GM23338 (cell line): ENCODE measurements at regions not wholly inside any gene's neighbourhood (a gene's known extent, or its start where the extent isn't known, plus 50 kb on each side); places are given as distances from the start of the nearest gene placed in this dataset.

ENCODE experiments used
- ATAC-seq: fragments of 200-7000 bp; cut with Tn5 transposase; 3 replicates; pipeline ENCODE4 v1.9.1; 2020
- DNase-seq: peaks from one replicate; pipeline ENCODE4 v3.0.0-alpha.2; 2015; ENCODE audit warnings: low spot score
- H2AFZ ChIP-seq: fragments of 200-600 bp; sonication (generic); 2 replicates; pipeline ENCODE4 v1.8.0; 2016; ENCODE audit warnings: antibody characterized with exemption, mild to moderate bottlenecking, moderate library complexity
- H3F3A ChIP-seq: fragments of 200-600 bp; sonication (generic); replicated peaks from 2 replicates; pipeline ENCODE4 v1.8.0; 2017; ENCODE audit warnings: antibody characterized with exemption, mixed run types, low read depth
- H3K27ac ChIP-seq: fragments of 200-600 bp; sonication (generic); 2 replicates; pipeline ENCODE4 v1.6.1; 2016; ENCODE audit warnings: low read depth
- H3K27me3 ChIP-seq: fragments of 200-600 bp; sonication (generic); 2 replicates; pipeline ENCODE4 v1.8.0; 2016; ENCODE audit warnings: mild to moderate bottlenecking, mixed run types, moderate library complexity; ENCODE audit not compliant: insufficient read depth
- H3K36me3 ChIP-seq: fragments of 200-600 bp; sonication (generic); 2 replicates; pipeline ENCODE4 v1.8.0; 2016; ENCODE audit warnings: mild to moderate bottlenecking; ENCODE audit not compliant: insufficient read depth
- H3K4me1 ChIP-seq: fragments of 200-600 bp; sonication (generic); 2 replicates; pipeline ENCODE4 v1.8.0; 2016; ENCODE audit warnings: mild to moderate bottlenecking, moderate library complexity; ENCODE audit not compliant: insufficient read depth
- H3K4me2 ChIP-seq: fragments of 200-600 bp; sonication (generic); 2 replicates; pipeline ENCODE4 v1.7.1; 2017; ENCODE audit warnings: mixed run types
- H3K4me3 ChIP-seq: fragments of 200-600 bp; sonication (generic); 2 replicates; pipeline ENCODE4 v1.6.1; 2016; ENCODE audit warnings: mixed run types
- H3K79me2 ChIP-seq: fragments of 200-600 bp; sonication (generic); replicated peaks from 2 replicates; pipeline ENCODE4 v1.8.0; 2017; ENCODE audit warnings: mild to moderate bottlenecking; ENCODE audit not compliant: insufficient read depth
- H3K9me2 ChIP-seq: fragments of 200-600 bp; sonication (generic); 2 replicates; pipeline ENCODE4 v1.8.0; 2017; ENCODE audit not compliant: insufficient read depth
- H4K20me1 ChIP-seq: fragments of 200-600 bp; sonication (generic); replicated peaks from 2 replicates; pipeline ENCODE4 v1.8.0; 2017; ENCODE audit warnings: mild to moderate bottlenecking; ENCODE audit not compliant: insufficient read depth
- H3K27ac Mint-ChIP-seq: 2 replicates; pipeline ENCODE4 v1.8.0; 2020; ENCODE audit warnings: inconsistent platforms, mild to moderate bottlenecking, moderate library complexity, mixed read lengths
- H3K27me3 Mint-ChIP-seq: 3 replicates; pipeline ENCODE4 v1.8.0; 2022; ENCODE audit warnings: low read depth, mild to moderate bottlenecking, moderate library complexity, mixed read lengths, inconsistent platforms; ENCODE audit not compliant: insufficient read depth, poor library complexity
- H3K36me3 Mint-ChIP-seq: 3 replicates; pipeline ENCODE4 v1.8.0; 2021; ENCODE audit warnings: low read depth, mild to moderate bottlenecking, inconsistent platforms, moderate library complexity, mixed read lengths
- H3K4me1 Mint-ChIP-seq: 3 replicates; pipeline ENCODE4 v1.8.0; 2020; ENCODE audit warnings: mild to moderate bottlenecking, inconsistent platforms, mixed read lengths
- H3K4me3 Mint-ChIP-seq: 3 replicates; pipeline ENCODE4 v1.8.0; 2021; ENCODE audit warnings: moderate library complexity, mild to moderate bottlenecking, inconsistent platforms, mixed read lengths
- H3K9me3 Mint-ChIP-seq: 3 replicates; pipeline ENCODE4 v1.8.0; 2020; ENCODE audit warnings: moderate library complexity, mild to moderate bottlenecking, inconsistent platforms, mixed read lengths
- EZH2 ChIP-seq: fragments of 200-600 bp; sonication (generic); IDR thresholded peaks from one replicate; pipeline ENCODE4 v1.8.0; 2017; ENCODE audit warnings: antibody characterized with exemption, mild to moderate bottlenecking, low read depth; ENCODE audit not compliant: unreplicated experiment
- ZNF331 ChIP-seq: fragments of 250-450 bp; sonication (Bioruptor Pico); IDR thresholded peaks from 2 replicates; pipeline ENCODE4 v1.5.0; 2020; ENCODE audit warnings: low read depth, mild to moderate bottlenecking, moderate library complexity
- ZNF462 ChIP-seq: fragments of 250-450 bp; sonication (Bioruptor Pico); IDR thresholded peaks from 2 replicates; pipeline ENCODE4 v1.5.0; 2020; ENCODE audit warnings: mild to moderate bottlenecking, moderate library complexity

- TF ChIP-seq EZH2, result no peak
Observed at GRCh38 chr5:57842364-57843058, 359.9 kb upstream of the ACTBL2 start (continued).

GRCh38 chr5:57841676-57842363, 359.2 kb upstream of the ACTBL2 start:
- Histone ChIP-seq H3K27ac (no peak overlapping the region), H3K4me2 (no peak overlapping the region), H3K79me2 (no peaks in the 10 kb centered on the region), H3K27me3 (no peaks in the 10 kb centered on the region), H3K9me2 (peaks cover 6% of the 10 kb centered on the region), H3K4me1 (0 out of 2 replicates have a peak, but pooled peaks cover 14% of the 10 kb centered on the region), H2AFZ (no peak overlapping the region), H3K4me3 (no peak overlapping the region), H3K36me3 (no peaks in the 10 kb centered on the region), H3F3A (no peaks in the 10 kb centered on the region), H4K20me1 (no peaks in the 10 kb centered on the region)
- TF ChIP-seq ZNF331 (no peak), ZNF462 (peak; percentile 57; the same call in 1 of the 2 replicates)
- H3K36me3 Mint-ChIP-seq, result peaks cover 4% of the 10 kb centered on the region; the same call in 2 of the 3 replicates
- peaks cover 21% of the 10 kb centered on the region for H3K4me1 Mint-ChIP-seq
- ATAC-seq (peak; percentile 90), DNase-seq (peak; percentile 82)
- H3K27me3 Mint-ChIP-seq, result peaks cover 2% of the 10 kb centered on the region
- H3K27ac Mint-ChIP-seq, result 0 out of 2 replicates have a peak overlapping the region, but pooled peaks have one; percentile 45
- peaks cover 4% of the 10 kb centered on the region; the same call in 1 of the 3 replicates for H3K9me3 Mint-ChIP-seq
- no peak overlapping the region for H3K4me3 Mint-ChIP-seq
